Esophagus muscularis mucosa (tissue), 4 donors: ENCODE measurements at regions not wholly inside any gene's neighbourhood (a gene's known extent, or its start where the extent isn't known, plus 50 kb on each side); places are given as distances from the start of the nearest gene placed in this dataset.

Source experiments
- DNase-seq: peaks from one replicate; pipeline ENCODE4 v3.0.0-alpha.2; 2017; ENCODE audit errors: extremely low spot score
- H3K27ac ChIP-seq, 4 donors: fragments of 200-600 bp; sonication (generic); replicated peaks in 1 of 4; 1 replicate in 3 of 4; 2 replicates in 1 of 4; pipeline ENCODE4 v1.5.1; 2016 to 2019; ENCODE audit warnings: mild to moderate bottlenecking in 1 of 4
- H3K27me3 ChIP-seq, 4 donors: fragments of 200-600 bp; sonication (generic); one replicate each; pipeline versions ENCODE4 v1.5.1 to v1.6.0; 2016 to 2019
- H3K36me3 ChIP-seq, 4 donors: fragments of 200-600 bp; sonication (generic); one replicate each; pipeline ENCODE4 v1.5.1; 2016 to 2019
- H3K4me1 ChIP-seq, 4 donors: fragments of 200-600 bp; sonication (generic); one replicate each; pipeline ENCODE4 v1.5.1; 2016 to 2019
- H3K4me3 ChIP-seq, 4 donors: fragments of 200-600 bp; sonication (generic); 1 replicate in 2 of 4; 2 replicates in 2 of 4; pipeline ENCODE4 v1.5.1; 2016 to 2019; ENCODE audit warnings: mild to moderate bottlenecking in 4 of 4, moderate library complexity in 1 of 4
- H3K9me3 ChIP-seq, 4 donors: fragments of 200-600 bp; sonication (generic); 1 replicate in 3 of 4; 2 replicates in 1 of 4; pipeline ENCODE4 v1.5.1; 2016 to 2019
- EP300 ChIP-seq: sonication (generic); formaldehyde crosslinking; IDR thresholded peaks from one replicate; pipeline ENCODE4 v1.6.1; 2017; ENCODE audit warnings: antibody characterized with exemption
- POLR2A ChIP-seq: fragments of 450-650 bp; IDR thresholded peaks from one replicate; pipeline ENCODE4 v1.6.1; 2017; ENCODE audit warnings: antibody characterized with exemption, moderate library complexity, mild to moderate bottlenecking, low read depth
- POLR2AphosphoS5 ChIP-seq, 2 donors: sonication (generic); formaldehyde crosslinking; IDR thresholded peaks; one replicate each; pipeline ENCODE4 v1.6.1; 2017; ENCODE audit warnings: antibody characterized with exemption in 2 of 2
- WGBS: methylation state at CpG from one replicate; pipeline ENCODE4 v1.1.5; 2018; 5-methylcytosine and 5-hydroxymethylcytosine counted together
- intact Hi-C: fragments of 100-400 bp; cut with DNase I; formaldehyde crosslinking; loops from one replicate; pipeline ENCODE4 v1.15.1; 2023
- TF ChIP-seq, protein P1 (sequence below), 3 experiments: fragments of 200-600 bp in 2 of 3; fragments of 450-650 bp in 1 of 3; sonication (generic) in 2 of 3; IDR thresholded peaks; one replicate each; pipeline ENCODE4 v1.5.1; 2017 to 2019; ENCODE audit warnings: antibody characterized with exemption in 3 of 3, mild to moderate bottlenecking in 2 of 3, moderate library complexity in 1 of 3

DNA sequence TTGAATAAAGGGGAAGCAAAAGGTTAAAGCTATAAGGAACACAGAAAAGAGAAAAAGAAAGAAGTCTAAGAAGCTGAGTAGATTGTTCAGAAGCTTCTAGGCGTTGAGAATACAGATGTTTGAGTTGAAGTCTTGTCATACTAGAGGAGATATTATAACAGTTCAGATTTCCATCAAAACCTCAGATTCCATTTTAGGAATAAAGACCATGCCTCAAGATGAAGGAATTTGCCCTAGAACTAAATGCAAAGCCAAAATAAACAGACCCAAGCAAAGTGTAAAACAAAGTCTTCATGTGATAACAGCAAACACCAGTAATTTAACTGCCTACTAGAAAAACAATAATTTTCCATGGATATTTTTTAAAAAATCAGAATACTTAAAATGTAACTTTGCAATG, 476.5 kb upstream of the POT1 start:
- no peaks in the 10 kb centered on the region for H3K4me1 ChIP-seq
- no peaks in the 10 kb centered on the region for H3K36me3 ChIP-seq
- H3K9me3 ChIP-seq, result no peaks in the 10 kb centered on the region
- no peak for TF ChIP-seq EP300
- no peak for TF ChIP-seq POLR2A
- TF ChIP-seq POLR2AphosphoS5 (IDR thresholded peaks at IDR 0.05), result no peak
- TF ChIP-seq, protein P1, sequence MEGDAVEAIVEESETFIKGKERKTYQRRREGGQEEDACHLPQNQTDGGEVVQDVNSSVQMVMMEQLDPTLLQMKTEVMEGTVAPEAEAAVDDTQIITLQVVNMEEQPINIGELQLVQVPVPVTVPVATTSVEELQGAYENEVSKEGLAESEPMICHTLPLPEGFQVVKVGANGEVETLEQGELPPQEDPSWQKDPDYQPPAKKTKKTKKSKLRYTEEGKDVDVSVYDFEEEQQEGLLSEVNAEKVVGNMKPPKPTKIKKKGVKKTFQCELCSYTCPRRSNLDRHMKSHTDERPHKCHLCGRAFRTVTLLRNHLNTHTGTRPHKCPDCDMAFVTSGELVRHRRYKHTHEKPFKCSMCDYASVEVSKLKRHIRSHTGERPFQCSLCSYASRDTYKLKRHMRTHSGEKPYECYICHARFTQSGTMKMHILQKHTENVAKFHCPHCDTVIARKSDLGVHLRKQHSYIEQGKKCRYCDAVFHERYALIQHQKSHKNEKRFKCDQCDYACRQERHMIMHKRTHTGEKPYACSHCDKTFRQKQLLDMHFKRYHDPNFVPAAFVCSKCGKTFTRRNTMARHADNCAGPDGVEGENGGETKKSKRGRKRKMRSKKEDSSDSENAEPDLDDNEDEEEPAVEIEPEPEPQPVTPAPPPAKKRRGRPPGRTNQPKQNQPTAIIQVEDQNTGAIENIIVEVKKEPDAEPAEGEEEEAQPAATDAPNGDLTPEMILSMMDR (IDR thresholded peaks at IDR 0.05), result no peak
- no peaks in the 10 kb centered on the region for H3K27me3 ChIP-seq
- H3K4me3 ChIP-seq, result no peak overlapping the region
- H3K27ac ChIP-seq, result no peak overlapping the region
- intact Hi-C loops, result no loop called here
- WGBS, result 46% methylated on average over 1 of the region's 1 CpG
- no peak for DNase-seq

DNA sequence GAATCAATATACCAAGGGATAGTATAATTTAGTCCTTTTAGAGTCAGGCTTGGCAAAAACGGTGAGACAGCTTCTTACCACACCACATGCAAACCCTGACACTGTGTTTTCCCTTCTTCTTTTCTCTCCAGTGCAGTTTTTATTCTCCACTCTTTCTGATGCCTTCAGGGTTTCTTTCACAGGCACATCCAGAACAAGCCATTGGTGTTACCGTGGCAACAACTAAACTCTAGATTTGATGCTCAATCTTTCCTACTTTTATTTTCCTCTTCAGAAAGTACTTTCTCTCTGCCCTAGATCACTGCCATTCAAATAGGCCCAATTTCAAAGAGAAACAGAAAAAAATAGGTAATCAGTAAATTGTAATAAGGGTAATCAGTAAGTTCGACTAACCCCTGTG, 469.8 kb upstream of the POT1 start:
- TF ChIP-seq EP300 (no peak), POLR2AphosphoS5 (IDR thresholded peaks at IDR 0.05) (no peak), POLR2A (no peak)
- TF ChIP-seq, protein P1 (IDR thresholded peaks at IDR 0.05), result no peak
- Histone ChIP-seq H3K4me3 (no peak overlapping the region), H3K36me3 (no peaks in the 10 kb centered on the region), H3K4me1 (no peaks in the 10 kb centered on the region), H3K27ac (no peak overlapping the region), H3K9me3 (no peaks in the 10 kb centered on the region), H3K27me3 (no peaks in the 10 kb centered on the region)
- intact Hi-C loops, result no loop called here
- 90% methylated on average over 3 of the region's 3 CpGs for WGBS
- no peak for DNase-seq

DNA sequence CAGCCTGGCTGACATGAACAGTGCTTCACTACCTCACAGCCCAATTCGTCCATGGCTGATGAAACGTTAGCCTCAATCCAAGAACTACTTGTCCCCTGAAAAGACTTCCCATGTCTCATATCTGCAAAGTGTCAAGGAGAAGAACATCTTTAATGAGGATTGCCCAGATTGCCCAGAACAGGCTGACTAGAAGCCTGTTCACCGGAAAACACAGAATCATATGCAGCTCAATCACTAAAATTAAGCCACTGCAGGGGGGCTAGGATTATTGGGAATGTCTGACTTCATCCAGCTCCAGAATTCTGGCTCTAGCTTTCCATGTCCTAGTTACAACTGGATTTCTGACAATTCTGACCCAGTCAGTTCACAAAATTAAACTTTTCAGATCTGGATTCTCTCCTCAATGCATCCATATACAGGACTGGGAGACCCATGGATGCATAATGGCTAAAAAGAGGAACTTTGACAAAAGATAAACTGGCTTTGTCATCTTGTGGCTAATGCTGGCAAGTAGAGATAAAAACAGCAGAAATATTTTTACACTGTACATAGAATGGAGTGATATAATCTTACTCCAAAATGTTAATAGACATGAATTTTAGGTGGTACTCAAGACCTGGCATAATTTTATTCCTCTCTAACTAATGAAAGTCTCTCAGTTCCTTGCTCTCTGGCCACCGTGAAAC, 467.0 kb upstream of the POT1 start:
- no peak for DNase-seq
- TF ChIP-seq EP300, result no peak
- TF ChIP-seq POLR2AphosphoS5 (IDR thresholded peaks at IDR 0.05), result no peak
- TF ChIP-seq, protein P1 (IDR thresholded peaks at IDR 0.05), result no peak
- no peak for TF ChIP-seq POLR2A
- intact Hi-C loops, result no loop called here
- H3K4me1 ChIP-seq, result no peaks in the 10 kb centered on the region
- 52% methylated on average over 4 of the region's 4 CpGs for WGBS
- H3K4me3 ChIP-seq, result no peak overlapping the region
- no peaks in the 10 kb centered on the region for H3K27me3 ChIP-seq
- no peak overlapping the region for H3K27ac ChIP-seq
- no peaks in the 10 kb centered on the region for H3K9me3 ChIP-seq
- no peaks in the 10 kb centered on the region for H3K36me3 ChIP-seq

DNA sequence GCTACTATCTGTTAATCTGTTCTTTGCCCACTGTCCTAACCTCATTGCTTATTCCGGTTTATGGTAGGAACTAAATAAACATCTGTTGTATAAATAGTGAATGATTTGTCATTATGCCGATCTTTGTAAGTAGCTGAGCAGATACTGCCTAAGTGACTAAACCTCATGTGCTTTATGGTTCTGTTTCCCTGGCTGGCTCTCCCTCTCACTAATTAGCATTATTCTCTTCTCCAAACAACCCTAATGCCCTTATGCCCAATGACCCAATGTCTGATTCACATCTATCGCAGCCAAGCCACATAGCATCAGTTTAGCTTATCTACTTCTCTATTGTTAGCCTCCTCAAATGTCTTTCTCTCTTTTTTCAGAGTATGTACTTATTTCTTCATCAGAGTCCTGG, 462.3 kb upstream of the POT1 start:
- no peak for DNase-seq
- H3K9me3 ChIP-seq, result no peaks in the 10 kb centered on the region
- intact Hi-C loops, result no loop called here
- H3K4me1 ChIP-seq, result no peaks in the 10 kb centered on the region
- no peak overlapping the region for H3K27ac ChIP-seq
- WGBS, result 82% methylated on average over 3 of the region's 3 CpGs
- H3K27me3 ChIP-seq, result no peaks in the 10 kb centered on the region
- H3K36me3 ChIP-seq, result no peaks in the 10 kb centered on the region
- TF ChIP-seq POLR2AphosphoS5 (IDR thresholded peaks at IDR 0.05) (no peak), POLR2A (no peak), EP300 (no peak)
- TF ChIP-seq, protein P1 (IDR thresholded peaks at IDR 0.05), result no peak
- H3K4me3 ChIP-seq, result no peak overlapping the region

DNA sequence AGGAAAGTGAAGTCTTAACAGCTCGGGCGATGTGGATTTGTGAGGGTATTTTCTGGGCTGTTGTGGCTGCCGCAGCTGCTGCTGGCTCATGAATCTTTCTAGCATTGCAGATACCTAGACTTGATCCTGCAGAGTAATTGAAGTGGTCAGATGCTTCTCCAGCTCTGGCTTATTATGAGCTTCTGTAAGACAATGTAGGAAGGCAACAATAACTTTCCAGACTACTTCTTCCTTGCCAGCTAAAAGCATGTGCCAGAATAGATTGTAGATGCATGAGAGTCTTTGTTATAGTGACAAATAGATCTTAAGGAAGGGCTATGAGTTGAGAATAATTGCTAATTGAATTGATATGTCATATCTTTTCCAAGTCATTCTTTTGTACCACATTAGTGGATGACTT, 461.4 kb upstream of the POT1 start:
- Histone ChIP-seq H3K27me3 (no peaks in the 10 kb centered on the region), H3K36me3 (no peaks in the 10 kb centered on the region), H3K4me3 (no peak overlapping the region), H3K4me1 (no peaks in the 10 kb centered on the region), H3K9me3 (no peaks in the 10 kb centered on the region), H3K27ac (no peak overlapping the region)
- 51% methylated on average over 3 of the region's 3 CpGs for WGBS
- TF ChIP-seq, protein P1 (IDR thresholded peaks at IDR 0.05), result no peak
- TF ChIP-seq POLR2A (no peak), EP300 (no peak), POLR2AphosphoS5 (IDR thresholded peaks at IDR 0.05) (no peak)
- intact Hi-C loops, result no loop called here
- DNase-seq, result no peak
